ENCODE measurements at regions not wholly inside any gene's neighbourhood (a gene's known extent, or its start where the extent isn't known, plus 50 kb on each side); places are given as distances from the start of the nearest gene placed in this dataset.
"Not testable (repeated sequence)": the region's sequence is repeated elsewhere in the genome, so short reads cannot be mapped to it uniquely, and the experiment has no call there.

GRCh38 chr14:87046960-87047359 lies 946.0 kb downstream of the GALC start:
- Histone ChIP-seq H3K4me1 (ENCODE audit: control insufficient read depth in 1 of 2, insufficient read depth in 2 of 2, low read length in 2 of 2) (no peaks in the 10 kb centered on the region), H3K27me3 (ENCODE audit: low read depth, low read length) (no peaks in the 10 kb centered on the region), H3K4me3 (ENCODE audit: low read depth in 1 of 2, low read length in 2 of 2) (no peak overlapping the region), H3K9me3 (ENCODE audit: control insufficient read depth in 1 of 2, low read length in 2 of 2) (no peaks in the 10 kb centered on the region), H3K27ac (ENCODE audit: low read length) (no peak overlapping the region), H3K36me3 (ENCODE audit: control insufficient read depth in 1 of 2, insufficient read depth in 2 of 2, low read length in 2 of 2) (no peaks in the 10 kb centered on the region)

- Histone ChIP-seq H3K4me3 (ENCODE audit: low read depth in 1 of 2, low read length in 2 of 2) (no peak overlapping the region), H3K27me3 (ENCODE audit: low read depth, low read length) (no peaks in the 10 kb centered on the region), H3K27ac (ENCODE audit: low read length) (no peak overlapping the region), H3K36me3 (ENCODE audit: control insufficient read depth in 1 of 2, insufficient read depth in 2 of 2, low read length in 2 of 2) (no peaks in the 10 kb centered on the region), H3K4me1 (ENCODE audit: control insufficient read depth in 1 of 2, insufficient read depth in 2 of 2, low read length in 2 of 2) (no peaks in the 10 kb centered on the region), H3K9me3 (ENCODE audit: control insufficient read depth in 1 of 2, low read length in 2 of 2) (no peaks in the 10 kb centered on the region)
Measured at GRCh38 chr14:87045956-87046355, 947.0 kb downstream of the GALC start.

- Histone ChIP-seq H3K27me3 (ENCODE audit: low read depth, low read length) (no peaks in the 10 kb centered on the region), H3K27ac (ENCODE audit: low read length) (no peak overlapping the region), H3K9me3 (ENCODE audit: control insufficient read depth in 1 of 2, low read length in 2 of 2) (no peaks in the 10 kb centered on the region), H3K36me3 (ENCODE audit: control insufficient read depth in 1 of 2, insufficient read depth in 2 of 2, low read length in 2 of 2) (no peaks in the 10 kb centered on the region), H3K4me1 (ENCODE audit: control insufficient read depth in 1 of 2, insufficient read depth in 2 of 2, low read length in 2 of 2) (no peaks in the 10 kb centered on the region), H3K4me3 (ENCODE audit: low read depth in 1 of 2, low read length in 2 of 2) (no peak overlapping the region)
Measured at GRCh38 chr14:87045246-87045645, 947.7 kb downstream of the GALC start.

GRCh38 chr14:87044807-87045206 lies 948.2 kb downstream of the GALC start:
- Histone ChIP-seq H3K27ac (ENCODE audit: low read length) (no peak overlapping the region), H3K4me3 (ENCODE audit: low read depth in 1 of 2, low read length in 2 of 2) (no peak overlapping the region)

GRCh38 chr14:87043667-87044200 lies 949.2 kb downstream of the GALC start:
- Histone ChIP-seq H3K4me3 (ENCODE audit: low read depth in 1 of 2, low read length in 2 of 2) (no peak overlapping the region), H3K9me3 (ENCODE audit: control insufficient read depth in 1 of 2, low read length in 2 of 2) (no peaks in the 10 kb centered on the region)

More at GRCh38 chr14:87044807-87045206, 948.2 kb downstream of the GALC start:
- Histone ChIP-seq H3K27me3 (ENCODE audit: low read depth, low read length) (no peaks in the 10 kb centered on the region), H3K36me3 (ENCODE audit: control insufficient read depth in 1 of 2, insufficient read depth in 2 of 2, low read length in 2 of 2) (no peaks in the 10 kb centered on the region), H3K4me1 (ENCODE audit: control insufficient read depth in 1 of 2, insufficient read depth in 2 of 2, low read length in 2 of 2) (no peaks in the 10 kb centered on the region), H3K9me3 (ENCODE audit: control insufficient read depth in 1 of 2, low read length in 2 of 2) (no peaks in the 10 kb centered on the region)

GRCh38 chr14:87042354-87042753 lies 950.6 kb downstream of the GALC start:
- Histone ChIP-seq H3K9me3 (ENCODE audit: control insufficient read depth in 1 of 2, low read length in 2 of 2) (no peaks in the 10 kb centered on the region), H3K27ac (ENCODE audit: low read length) (no peak overlapping the region), H3K4me3 (ENCODE audit: low read depth in 1 of 2, low read length in 2 of 2) (no peak overlapping the region), H3K27me3 (ENCODE audit: low read depth, low read length) (no peaks in the 10 kb centered on the region), H3K36me3 (ENCODE audit: control insufficient read depth in 1 of 2, insufficient read depth in 2 of 2, low read length in 2 of 2) (no peaks in the 10 kb centered on the region), H3K4me1 (ENCODE audit: control insufficient read depth in 1 of 2, insufficient read depth in 2 of 2, low read length in 2 of 2) (no peaks in the 10 kb centered on the region)

More at GRCh38 chr14:87043667-87044200, 949.2 kb downstream of the GALC start:
- no peaks in the 10 kb centered on the region for H3K27me3 ChIP-seq (ENCODE audit: low read depth, low read length)
- H3K4me1 ChIP-seq (ENCODE audit: control insufficient read depth in 1 of 2, insufficient read depth in 2 of 2, low read length in 2 of 2): no peaks in the 10 kb centered on the region
- H3K27ac ChIP-seq (ENCODE audit: low read length): no peak overlapping the region
- no peaks in the 10 kb centered on the region for H3K36me3 ChIP-seq (ENCODE audit: control insufficient read depth in 1 of 2, insufficient read depth in 2 of 2, low read length in 2 of 2)

- Histone ChIP-seq H3K4me3 (ENCODE audit: low read depth in 1 of 2, low read length in 2 of 2) (no peak overlapping the region), H3K36me3 (ENCODE audit: control insufficient read depth in 1 of 2, insufficient read depth in 2 of 2, low read length in 2 of 2) (no peaks in the 10 kb centered on the region), H3K27me3 (ENCODE audit: low read depth, low read length) (no peaks in the 10 kb centered on the region), H3K4me1 (ENCODE audit: control insufficient read depth in 1 of 2, insufficient read depth in 2 of 2, low read length in 2 of 2) (no peaks in the 10 kb centered on the region), H3K27ac (ENCODE audit: low read length) (no peak overlapping the region), H3K9me3 (ENCODE audit: control insufficient read depth in 1 of 2, low read length in 2 of 2) (no peaks in the 10 kb centered on the region)
Measured at GRCh38 chr14:87041290-87042020, 951.5 kb downstream of the GALC start.

GRCh38 chr14:87034680-87035079 lies 958.3 kb downstream of the GALC start:
- Histone ChIP-seq H3K4me3 (ENCODE audit: low read depth in 1 of 2, low read length in 2 of 2) (no peak overlapping the region), H3K4me1 (ENCODE audit: control insufficient read depth in 1 of 2, insufficient read depth in 2 of 2, low read length in 2 of 2) (no peaks in the 10 kb centered on the region), H3K36me3 (ENCODE audit: control insufficient read depth in 1 of 2, insufficient read depth in 2 of 2, low read length in 2 of 2) (no peaks in the 10 kb centered on the region), H3K27me3 (ENCODE audit: low read depth, low read length) (no peaks in the 10 kb centered on the region), H3K27ac (ENCODE audit: low read length) (no peak overlapping the region), H3K9me3 (ENCODE audit: control insufficient read depth in 1 of 2, low read length in 2 of 2) (no peaks in the 10 kb centered on the region)

GRCh38 chr14:87030197-87030596 lies 962.8 kb downstream of the GALC start:
- no peak overlapping the region for H3K27ac ChIP-seq (ENCODE audit: low read length)
- no peaks in the 10 kb centered on the region for H3K36me3 ChIP-seq (ENCODE audit: control insufficient read depth in 1 of 2, insufficient read depth in 2 of 2, low read length in 2 of 2)

GRCh38 chr14:87020106-87020505 lies 972.9 kb downstream of the GALC start:
- H3K4me3 ChIP-seq (ENCODE audit: low read depth in 1 of 2, low read length in 2 of 2); H3K36me3 ChIP-seq (ENCODE audit: control insufficient read depth in 1 of 2, insufficient read depth in 2 of 2, low read length in 2 of 2); H3K27ac ChIP-seq (ENCODE audit: low read length); H3K9me3 ChIP-seq (ENCODE audit: control insufficient read depth in 1 of 2, low read length in 2 of 2); H3K27me3 ChIP-seq (ENCODE audit: low read depth, low read length); H3K4me1 ChIP-seq (ENCODE audit: control insufficient read depth in 1 of 2, insufficient read depth in 2 of 2, low read length in 2 of 2): not testable (repeated sequence)

More at GRCh38 chr14:87030197-87030596, 962.8 kb downstream of the GALC start:
- no peaks in the 10 kb centered on the region for H3K27me3 ChIP-seq (ENCODE audit: low read depth, low read length)
- no peak overlapping the region for H3K4me3 ChIP-seq (ENCODE audit: low read depth in 1 of 2, low read length in 2 of 2)
- no peaks in the 10 kb centered on the region for H3K4me1 ChIP-seq (ENCODE audit: control insufficient read depth in 1 of 2, insufficient read depth in 2 of 2, low read length in 2 of 2)
- H3K9me3 ChIP-seq (ENCODE audit: control insufficient read depth in 1 of 2, low read length in 2 of 2): no peaks in the 10 kb centered on the region

GRCh38 chr14:87018294-87018693 lies 974.7 kb downstream of the GALC start:
- no peaks in the 10 kb centered on the region for H3K9me3 ChIP-seq (ENCODE audit: control insufficient read depth in 1 of 2, low read length in 2 of 2)
- no peaks in the 10 kb centered on the region for H3K36me3 ChIP-seq (ENCODE audit: control insufficient read depth in 1 of 2, insufficient read depth in 2 of 2, low read length in 2 of 2)
- H3K4me1 ChIP-seq (ENCODE audit: control insufficient read depth in 1 of 2, insufficient read depth in 2 of 2, low read length in 2 of 2): no peaks in the 10 kb centered on the region

GRCh38 chr14:87017335-87017734 lies 975.6 kb downstream of the GALC start:
- H3K36me3 ChIP-seq (ENCODE audit: control insufficient read depth in 1 of 2, insufficient read depth in 2 of 2, low read length in 2 of 2): no peaks in the 10 kb centered on the region
- H3K9me3 ChIP-seq (ENCODE audit: control insufficient read depth in 1 of 2, low read length in 2 of 2): no peaks in the 10 kb centered on the region
- H3K27ac ChIP-seq (ENCODE audit: low read length): no peak overlapping the region
- no peak overlapping the region for H3K4me3 ChIP-seq (ENCODE audit: low read depth in 1 of 2, low read length in 2 of 2)
- no peaks in the 10 kb centered on the region for H3K27me3 ChIP-seq (ENCODE audit: low read depth, low read length)
- H3K4me1 ChIP-seq (ENCODE audit: control insufficient read depth in 1 of 2, insufficient read depth in 2 of 2, low read length in 2 of 2): no peaks in the 10 kb centered on the region

More at GRCh38 chr14:87018294-87018693, 974.7 kb downstream of the GALC start:
- no peaks in the 10 kb centered on the region for H3K27me3 ChIP-seq (ENCODE audit: low read depth, low read length)
- H3K27ac ChIP-seq (ENCODE audit: low read length): no peak overlapping the region
- no peak overlapping the region for H3K4me3 ChIP-seq (ENCODE audit: low read depth in 1 of 2, low read length in 2 of 2)

Measured in muscle layer of duodenum (tissue), 2 donors.